GM18861 (cell line): ENCODE measurements at regions not wholly inside any gene's neighbourhood (a gene's known extent, or its start where the extent isn't known, plus 50 kb on each side); places are given as distances from the start of the nearest gene placed in this dataset.

Experiments used
- ATAC-seq: cut with Tn5 transposase; IDR thresholded peaks from one replicate; pipeline ENCODE4 v1.9.1; 2021; ENCODE audit not compliant: unreplicated experiment

DNA sequence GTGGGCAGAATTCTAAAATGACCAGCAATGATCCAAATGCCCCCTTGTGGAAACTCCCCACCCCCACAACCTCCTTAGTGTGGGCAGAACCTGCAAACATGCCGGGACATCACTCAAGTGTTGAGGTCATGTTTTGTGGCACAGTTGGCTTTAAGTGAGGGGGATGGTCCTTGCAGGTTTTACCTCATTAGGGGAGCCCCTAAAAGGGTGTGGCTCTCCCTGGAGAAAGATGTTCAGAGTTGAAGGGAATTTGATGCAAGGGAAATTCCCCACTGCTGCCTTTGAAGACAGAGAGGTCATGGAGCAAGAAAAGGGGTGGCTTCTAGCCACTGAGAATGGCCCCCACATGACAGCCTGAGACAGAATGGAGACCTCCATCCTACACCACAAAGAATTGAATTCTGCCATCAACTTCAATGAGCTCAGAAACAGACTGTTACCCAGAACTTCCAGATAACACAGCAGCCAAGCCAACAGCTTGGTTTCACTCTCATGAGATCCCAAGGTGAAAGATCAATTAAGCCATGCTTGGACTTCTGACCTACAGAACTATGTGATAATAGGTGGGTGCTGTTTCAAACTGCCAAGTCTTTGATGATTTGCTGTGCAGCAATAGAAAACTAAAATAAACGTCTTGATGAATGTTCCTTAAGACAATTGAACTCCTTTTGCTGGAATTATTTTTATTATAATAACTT, 103.4 kb downstream of the MED10 start:
- ATAC-seq, result no peak

DNA sequence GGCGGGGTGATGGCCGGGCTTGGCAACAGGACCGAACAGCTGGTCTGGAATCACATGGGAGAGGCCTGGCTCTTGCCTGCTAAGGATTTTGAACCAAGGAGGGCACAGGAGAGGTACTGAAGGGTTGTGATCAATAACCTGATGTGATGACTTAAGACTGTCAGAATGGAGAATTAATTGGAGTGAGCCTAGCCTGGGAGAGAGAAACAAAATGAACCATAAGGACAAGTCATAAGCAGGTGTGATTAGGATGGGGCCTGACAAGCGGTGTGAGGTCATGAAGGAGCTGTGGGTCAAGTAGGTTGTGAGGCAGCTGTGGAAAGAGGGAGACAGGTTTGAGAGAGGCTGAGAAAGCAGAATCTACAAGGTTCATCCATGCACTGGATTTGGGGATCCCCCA, 104.6 kb downstream of the MED10 start:
- no peak for ATAC-seq

DNA sequence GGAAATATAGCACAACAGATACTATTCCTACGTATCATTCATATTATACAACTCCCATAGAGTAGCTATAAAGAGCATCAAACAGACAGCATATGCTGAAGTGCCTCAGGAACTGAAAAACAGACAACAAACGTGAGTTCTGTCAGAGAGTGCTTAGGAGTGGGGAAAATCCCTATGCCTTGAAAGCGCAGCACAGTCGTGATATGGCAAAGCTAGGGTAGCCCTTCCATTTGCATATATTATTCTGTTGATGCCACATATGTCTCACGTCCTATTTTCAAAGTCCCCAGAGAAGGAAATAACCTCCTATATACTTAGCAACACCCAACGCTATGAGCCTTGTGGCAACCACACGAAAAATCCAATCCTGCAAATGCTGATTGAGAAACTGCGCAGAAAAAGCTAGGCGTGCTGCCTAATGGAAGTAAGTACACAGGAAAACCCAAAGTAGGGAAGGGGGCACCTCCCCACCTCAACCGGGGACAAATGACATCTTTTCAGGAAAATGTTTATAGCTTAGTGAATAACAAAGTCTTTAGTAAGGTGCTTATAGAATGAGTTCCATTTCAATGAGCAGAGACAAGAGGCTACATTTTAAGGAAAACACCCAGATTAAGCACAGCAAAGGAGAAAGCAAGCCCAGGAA, 105.1 kb downstream of the MED10 start:
- ATAC-seq, result peak; percentile 84

DNA sequence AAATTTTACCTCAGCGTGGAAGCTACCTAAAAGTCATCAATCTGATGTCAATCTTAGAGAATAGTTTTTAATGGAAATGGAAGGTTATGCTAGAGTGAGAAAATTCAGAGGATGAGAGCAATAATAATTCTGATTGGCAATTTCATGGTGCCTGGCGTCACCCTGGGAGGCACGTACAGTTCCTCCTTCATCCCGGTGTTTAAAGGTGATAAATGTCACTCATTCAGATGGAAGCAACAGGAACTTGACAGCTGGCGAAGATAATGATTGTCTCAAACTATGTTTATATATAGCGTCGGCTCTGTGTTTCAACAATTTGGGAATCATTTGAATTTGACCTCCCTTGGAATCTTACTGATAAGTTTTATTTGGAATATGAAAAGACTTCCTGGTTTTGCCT, 108.4 kb downstream of the MED10 start:
- ATAC-seq, result no peak

DNA sequence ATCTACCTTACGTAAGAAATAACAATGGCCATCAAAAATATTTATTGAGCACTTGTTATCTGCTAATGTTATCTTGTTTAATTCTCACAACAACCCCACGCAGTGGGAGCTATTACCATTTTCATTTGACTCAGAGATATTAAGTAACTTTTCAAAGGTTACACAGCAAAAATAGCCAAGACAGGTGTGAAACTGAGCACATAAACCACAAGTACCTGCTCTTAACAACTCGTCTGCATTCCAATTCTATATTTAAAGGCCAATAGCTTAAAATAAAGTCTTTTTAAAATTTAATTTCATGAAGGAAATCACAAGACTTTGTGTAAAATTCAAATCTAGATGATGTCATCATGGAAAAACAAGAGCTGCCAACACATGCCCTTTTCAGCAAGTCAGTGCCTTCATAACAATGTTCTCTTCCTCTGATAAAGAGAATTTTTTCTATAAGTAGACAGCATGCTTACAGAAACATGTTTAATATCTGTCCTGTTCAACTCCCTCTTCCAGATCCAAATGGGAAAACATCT, 111.6 kb downstream of the MED10 start:
- no peak for ATAC-seq

DNA sequence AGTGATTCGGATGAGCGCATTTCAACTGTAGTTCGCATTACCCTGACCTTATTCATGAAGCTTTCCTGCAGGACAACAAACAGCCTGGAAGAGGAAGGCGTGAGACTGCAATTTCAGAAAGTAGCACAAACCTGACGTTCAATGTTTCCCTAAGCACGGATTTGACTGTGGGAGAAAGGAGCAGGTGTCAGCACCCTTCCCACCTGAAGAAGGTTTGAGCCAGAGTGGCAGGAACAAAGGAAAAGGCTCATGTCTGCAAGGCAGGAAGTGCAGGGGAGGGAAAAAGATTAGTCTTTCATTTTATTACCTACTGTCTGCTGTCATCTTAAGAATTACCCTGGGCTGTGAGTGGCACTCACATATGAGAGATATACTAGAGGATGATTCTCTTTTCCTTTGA, 114.0 kb downstream of the MED10 start:
- no peak for ATAC-seq

DNA sequence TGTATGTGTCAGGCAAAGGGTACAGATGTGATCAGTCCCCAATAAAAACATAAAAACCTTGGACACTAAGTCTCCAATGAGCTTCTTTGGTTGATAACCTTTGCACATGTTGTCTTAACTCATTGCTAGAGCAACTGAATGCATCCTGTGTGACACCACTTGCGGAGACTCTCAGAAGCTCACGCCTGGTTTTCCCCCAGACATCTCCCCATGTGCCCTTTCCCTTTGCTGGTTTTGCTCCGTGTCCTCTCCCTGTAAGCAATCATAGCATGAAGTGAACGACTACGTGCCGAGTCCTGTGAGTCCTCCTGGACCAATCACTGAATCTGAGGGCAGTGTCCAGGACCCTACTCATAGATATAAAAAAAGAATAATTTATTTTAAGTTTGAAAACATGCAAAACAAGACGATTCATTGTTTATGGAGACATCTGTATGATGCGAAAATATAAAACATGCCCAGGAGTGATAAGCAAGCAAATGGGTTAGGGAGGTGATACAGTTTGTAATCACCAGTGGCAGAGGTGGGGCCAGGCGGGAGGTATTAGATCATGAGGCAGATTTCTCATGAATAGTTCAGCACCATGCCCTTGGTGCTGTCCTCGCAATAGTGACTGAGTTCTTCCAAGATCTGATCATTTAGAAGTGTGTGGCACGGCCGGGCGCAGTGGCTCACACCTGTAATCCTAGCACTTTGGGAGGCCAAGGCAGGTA, 115.5 kb downstream of the MED10 start:
- no peak for ATAC-seq

DNA sequence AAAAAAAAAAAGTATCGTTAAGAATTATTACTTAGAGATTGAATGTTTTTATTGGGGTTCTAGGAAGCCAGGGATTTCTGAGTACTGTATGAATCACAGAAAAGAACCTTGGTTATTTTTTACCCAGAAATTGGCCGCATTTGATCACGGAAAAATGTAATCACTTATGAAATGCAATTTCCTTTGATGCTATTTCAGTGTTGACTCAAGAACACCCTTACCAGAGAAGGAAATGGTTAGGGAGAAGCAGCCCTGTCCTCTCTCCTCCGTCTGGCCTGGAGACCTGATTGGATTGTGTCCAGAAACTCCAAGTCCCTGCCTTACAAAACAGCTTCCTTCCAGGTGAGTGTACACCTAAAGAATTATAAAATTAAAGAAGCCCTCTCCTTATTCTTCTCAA, 116.7 kb downstream of the MED10 start:
- no peak for ATAC-seq

DNA sequence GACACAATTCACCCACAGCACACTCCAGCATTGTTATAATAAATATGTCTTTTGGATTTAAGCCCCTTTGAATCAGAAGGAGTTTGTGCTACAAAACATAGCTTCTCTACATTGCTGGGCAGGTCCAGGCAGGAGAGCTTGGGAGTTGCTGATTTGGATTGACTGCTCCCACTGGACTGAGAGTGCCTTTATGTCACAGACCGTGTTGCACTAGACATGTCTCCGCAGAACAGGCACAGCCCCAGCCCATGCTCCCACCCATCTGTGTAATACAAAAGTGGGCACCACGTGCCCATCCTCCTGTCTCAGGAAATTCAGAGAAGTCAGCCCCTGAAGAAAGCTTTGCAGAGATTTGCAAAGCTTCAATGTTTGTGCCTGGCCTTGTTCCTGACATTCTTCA, 117.1 kb downstream of the MED10 start:
- ATAC-seq, result no peak

DNA sequence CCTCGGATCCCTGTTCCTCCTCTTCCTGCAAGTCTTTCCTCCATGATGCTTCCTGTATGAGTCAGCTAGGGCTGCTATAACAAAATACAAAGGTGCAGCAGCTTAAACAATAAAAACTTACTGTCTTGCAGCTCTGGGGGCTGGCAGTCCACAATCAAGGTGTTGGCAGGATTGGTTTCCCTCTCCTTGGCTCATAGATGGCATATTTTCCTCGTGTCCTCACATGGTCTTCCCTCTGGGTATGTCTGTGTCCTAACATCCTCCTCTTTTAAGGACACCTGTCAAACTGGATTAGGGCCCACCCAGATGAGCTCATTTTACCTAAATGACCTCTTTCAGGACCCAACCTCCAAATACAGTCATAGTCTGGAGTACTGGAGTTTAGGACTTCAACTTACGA, 117.5 kb downstream of the MED10 start:
- no peak for ATAC-seq

DNA sequence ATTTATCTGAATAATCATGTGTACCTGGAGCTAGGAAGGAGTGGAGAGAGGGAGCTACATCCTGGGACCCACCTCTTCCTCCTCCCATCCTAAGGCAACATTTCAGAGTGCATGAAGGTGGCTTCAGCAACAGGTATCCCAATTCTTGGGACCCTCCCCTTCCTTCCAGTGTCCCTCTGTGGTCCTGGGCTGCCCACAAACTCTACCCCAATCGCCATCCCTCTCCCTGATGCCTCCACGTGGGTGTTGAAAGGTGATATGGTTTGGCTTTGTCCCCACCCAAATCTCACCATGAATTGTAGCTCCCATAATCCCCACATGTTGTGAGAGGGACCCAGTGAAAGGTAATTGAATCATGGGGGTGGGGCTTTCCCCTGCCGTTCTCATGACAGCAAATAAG, 121.4 kb downstream of the MED10 start:
- no peak for ATAC-seq

DNA sequence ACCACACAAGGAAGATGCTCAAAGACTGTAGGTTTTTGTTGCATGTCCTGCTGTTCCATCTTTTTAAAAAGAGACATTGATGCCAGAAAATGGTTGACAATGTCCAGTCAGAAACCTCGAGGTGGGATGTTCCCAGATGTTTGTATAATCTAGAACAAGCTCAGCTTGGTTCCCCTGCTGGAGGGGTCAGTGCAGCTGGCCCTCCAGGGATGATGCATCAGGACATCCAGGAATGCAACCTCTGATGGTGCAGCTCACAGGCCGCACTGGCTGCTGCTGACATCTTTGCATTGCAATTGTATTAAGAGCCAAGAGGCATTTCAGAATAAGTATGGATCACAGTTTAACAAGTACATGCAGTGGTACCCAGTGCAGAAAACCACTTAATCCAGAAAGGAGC, 122.4 kb downstream of the MED10 start:
- ATAC-seq, result no peak

DNA sequence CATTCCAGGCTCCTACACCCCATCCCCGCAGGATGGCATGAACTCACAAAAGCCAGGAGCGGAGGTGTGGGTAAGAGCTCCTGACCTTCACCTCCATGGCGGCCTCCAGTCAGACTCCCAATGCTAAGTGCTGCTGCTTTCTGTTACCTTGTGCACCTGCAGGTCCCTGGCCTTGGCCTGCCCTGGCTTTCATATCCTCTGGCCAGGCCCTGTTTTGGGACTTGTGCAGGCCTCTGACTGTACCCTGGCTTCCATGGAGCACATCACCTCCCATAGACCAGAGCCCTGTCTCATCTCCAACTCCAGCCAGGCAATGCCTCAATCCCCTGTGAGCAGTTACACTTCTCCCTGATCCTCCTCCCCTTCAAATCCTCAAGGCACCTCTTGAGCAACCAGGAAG, 124.5 kb downstream of the MED10 start:
- ATAC-seq, result no peak

DNA sequence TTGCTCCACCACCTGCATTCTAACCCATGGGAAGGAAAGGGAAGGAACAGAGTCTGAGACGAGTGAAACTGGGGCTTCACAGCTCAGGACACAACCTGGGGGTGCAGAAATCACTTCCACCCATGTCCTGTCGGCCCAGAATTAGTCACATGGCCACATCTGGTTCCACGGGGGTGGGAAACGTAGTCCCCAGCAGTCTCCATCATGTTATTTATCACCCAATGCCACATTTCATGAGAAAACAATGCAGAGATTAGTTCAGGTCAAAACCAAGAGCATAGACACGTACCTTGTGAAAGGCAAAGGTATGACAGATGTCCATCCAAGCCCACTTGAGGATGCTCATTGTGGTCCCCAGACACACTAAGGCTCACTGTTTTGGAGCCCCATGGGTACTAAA, 125.1 kb downstream of the MED10 start:
- no peak for ATAC-seq

DNA sequence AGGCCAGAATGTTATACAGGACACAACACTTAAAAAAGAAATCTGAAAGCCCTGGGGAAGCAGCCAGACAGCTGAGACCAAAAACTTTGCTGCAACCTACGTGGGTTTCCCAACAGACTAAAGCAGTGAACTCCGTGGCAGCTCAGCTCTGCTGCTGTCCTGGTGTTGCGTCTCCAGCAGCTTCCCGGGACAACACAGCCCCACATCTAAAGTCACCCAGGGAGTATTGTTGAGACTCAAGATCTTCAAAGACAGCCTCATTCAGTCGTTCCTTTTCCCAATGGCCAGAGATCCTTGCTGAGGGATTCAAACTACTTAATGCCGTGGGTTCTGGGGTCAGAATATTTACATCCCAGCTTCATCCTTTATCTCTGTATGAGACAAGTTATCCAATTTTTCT, 125.8 kb downstream of the MED10 start:
- ATAC-seq, result no peak

DNA sequence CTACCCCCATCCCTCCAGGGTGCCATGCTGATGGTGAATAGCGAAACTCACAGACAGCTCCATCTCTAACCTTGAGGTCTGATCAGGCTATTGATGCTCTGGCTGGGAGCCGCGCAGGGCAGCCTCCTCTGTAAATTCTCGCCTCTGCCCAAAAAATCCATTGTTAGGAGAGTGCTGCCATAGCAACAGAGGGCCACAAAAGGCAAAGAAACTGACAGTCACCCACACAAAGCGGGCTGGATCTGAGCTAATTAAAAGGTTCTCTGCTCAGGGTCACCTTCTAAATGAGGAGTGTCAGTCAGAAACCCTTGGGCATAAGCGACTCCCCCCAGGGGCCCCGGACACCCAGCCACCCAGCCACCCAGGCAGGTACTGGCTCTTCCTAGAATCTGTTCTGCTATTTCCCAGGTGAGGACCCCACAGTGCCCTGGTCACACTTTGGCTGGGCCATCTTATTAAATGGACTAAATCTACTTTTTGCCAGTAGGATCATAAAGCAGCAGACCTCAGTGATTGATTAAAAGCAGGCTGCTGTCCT, 126.7 kb downstream of the MED10 start:
- no peak for ATAC-seq

DNA sequence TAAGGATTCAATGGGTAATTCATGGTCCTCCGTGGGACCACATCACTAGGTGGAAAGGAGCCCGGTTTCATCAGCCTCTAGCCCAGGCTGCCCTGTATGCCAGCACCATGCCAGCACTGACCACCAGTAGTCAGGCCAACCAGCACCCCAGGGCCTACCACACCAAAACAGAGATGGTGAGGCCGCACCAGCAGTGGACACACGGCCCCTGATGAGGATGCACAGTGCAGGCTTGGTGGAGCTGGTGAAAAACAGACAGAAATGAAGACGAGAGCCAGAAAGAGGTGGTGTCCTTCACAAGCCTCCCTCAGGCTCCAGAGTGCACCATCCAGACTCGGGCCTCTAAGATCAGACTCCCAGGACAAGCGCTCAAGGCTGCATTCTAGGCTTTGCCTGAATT, 128.2 kb downstream of the MED10 start:
- ATAC-seq, result no peak

DNA sequence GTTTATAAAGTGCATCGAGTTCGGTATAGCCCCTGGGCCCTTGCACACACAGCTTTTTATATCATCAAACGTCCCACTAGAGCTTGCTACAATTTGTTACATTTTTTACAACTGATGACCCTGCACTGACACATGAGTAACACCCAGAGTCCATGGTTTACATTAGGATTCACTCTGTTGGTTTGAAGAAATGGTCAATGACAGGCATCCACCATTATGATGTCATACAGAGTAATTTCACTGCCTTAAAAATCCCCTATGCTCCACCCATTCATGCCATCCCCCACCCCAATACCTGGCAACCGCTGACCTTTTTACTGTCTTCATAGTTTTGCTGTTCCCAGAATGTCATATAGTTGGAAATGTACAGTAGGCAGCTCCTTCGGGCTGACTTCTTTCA, 130.2 kb downstream of the MED10 start:
- ATAC-seq, result no peak

DNA sequence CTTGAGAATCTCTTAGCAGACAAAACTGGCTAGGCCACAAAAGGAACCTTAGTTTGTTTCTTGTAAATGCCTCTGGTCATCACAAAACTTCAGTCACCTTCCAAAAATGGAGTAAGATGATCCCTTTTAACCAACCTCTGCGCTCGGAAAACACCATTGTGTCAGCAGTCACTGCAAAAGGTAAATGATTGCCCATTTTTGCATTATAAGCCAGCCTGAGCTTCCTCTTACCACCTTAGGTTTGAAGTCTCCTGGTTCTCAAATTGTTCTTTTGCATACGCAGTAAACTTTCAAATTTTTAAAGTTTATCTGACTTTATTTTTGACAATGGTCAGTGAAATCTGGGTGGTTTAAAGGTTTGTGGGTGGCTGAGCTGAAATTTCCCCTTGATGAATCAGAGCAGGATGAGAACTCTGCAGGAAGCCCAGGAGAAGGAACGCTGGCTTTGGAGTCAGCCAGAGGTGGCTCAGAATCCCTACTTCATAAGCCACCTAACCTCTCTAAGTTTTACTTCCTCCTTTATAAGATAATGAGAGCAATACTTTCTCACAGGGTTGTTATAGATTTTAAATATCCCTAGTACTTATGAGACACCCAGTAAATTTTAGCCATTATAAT, 131.4 kb downstream of the MED10 start:
- peak; percentile 44 for ATAC-seq

DNA sequence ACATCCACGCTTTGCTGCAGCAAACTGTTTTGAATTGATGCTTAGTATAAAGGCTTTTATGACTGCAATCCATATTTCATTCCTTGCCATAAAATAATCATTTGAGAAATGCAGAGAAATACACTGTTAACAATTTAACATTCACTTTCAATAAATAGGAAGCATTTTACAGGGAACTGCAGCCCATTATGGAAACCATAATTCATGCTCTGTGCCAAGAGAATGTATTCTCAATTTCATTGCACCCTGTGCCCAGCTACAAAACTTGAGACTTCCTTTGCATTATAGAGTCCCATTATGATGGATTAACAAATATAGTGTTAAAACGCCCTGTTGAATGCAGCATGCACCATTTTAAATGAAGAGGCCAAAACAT, 134.0 kb downstream of the MED10 start:
- no peak for ATAC-seq

DNA sequence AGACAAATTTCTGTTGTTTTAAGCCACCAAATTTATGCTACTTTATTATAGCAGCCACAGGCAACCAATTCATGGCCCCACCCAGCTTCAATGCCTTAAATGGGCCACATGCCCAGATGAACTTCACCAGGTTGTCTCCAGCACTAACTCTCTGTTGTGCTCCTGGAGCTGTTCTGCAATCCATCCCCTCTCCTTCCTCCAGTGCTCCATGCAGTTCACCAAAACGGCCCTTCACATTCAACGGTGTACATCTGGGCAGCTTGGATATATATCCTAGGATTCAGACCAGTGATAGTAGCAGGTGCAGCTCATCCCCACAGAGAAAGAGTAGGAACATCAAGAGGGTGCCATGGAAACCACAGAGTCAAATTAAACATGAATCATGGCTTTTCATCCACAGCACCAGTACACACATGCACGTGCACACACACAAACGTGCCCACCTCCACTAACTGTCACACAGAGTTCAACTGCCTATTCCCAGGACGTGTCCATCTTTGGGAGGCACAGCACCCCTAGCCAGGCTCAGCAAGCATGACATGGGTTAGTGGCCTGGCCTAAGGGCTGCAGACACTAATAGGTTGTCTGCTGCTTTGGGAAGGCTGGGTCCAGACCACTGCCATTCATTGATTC, 134.5 kb downstream of the MED10 start:
- no peak for ATAC-seq
